Sciatic nerve (tissue), 2 donors: ENCODE measurements at regions not wholly inside any gene's neighbourhood (a gene's known extent, or its start where the extent isn't known, plus 50 kb on each side); places are given as distances from the start of the nearest gene placed in this dataset.

Source experiments
- ATAC-seq: fragments of 200-7000 bp; cut with Tn5 transposase; one replicate; pipeline ENCODE4 v1.9.1; 2020; ENCODE audit warnings: mild to moderate bottlenecking, moderate library complexity
- DNase-seq: peaks from one replicate; pipeline ENCODE4 v3.0.0-alpha.2; 2020; ENCODE audit warnings: low spot score
- intact Hi-C: fragments of 100-400 bp; cut with DNase I; formaldehyde crosslinking; loops from one replicate; pipeline ENCODE4 v1.14.2; 2022
- donor health status: DM: no; HTN: no; CAD: no.
- donor health status: DM: no; HTN: no; CAD: no.

DNA sequence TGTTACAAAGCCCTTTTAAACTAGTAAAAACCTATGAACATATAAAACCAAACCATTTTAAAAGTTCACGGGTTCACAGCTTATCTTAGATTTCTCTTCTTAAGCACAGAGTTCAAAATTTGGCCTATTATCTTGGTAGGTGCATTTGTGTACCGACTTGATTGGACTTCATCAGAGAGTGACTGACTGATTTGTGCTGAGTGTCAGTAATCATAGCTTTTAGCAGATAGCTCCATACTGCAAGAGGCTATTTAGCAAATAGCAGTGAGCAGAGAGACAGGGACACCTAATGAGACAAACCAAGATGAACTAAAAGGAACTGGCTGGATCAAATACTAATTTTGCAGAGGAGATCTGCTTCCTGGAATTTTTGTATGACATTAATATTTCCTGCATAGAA, 274.5 kb downstream of the PRR16 start:
- ATAC-seq = no peak
- DNase-seq = no peak
- intact Hi-C loops = no loop called here

DNA sequence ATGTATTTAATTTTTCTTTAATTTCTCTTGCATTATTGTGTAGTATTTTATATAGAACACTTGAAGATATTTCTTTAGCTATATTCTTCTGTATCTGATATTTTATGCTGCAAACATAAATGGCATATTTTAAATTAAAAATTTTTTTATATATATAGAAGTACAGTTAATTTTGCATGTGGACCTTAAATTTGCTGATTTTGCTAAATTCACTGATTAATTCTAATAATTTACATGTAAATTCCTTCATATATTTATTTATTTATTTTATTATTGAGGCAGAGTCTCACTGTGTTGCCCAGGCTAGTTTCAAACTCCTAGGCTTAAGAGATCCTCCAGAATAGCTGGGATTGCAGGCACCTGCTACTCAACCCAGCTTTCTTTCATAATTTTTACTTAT, 276.9 kb downstream of the PRR16 start:
- DNase-seq (no peak), ATAC-seq (no peak)
- intact Hi-C loops = no loop called here

DNA sequence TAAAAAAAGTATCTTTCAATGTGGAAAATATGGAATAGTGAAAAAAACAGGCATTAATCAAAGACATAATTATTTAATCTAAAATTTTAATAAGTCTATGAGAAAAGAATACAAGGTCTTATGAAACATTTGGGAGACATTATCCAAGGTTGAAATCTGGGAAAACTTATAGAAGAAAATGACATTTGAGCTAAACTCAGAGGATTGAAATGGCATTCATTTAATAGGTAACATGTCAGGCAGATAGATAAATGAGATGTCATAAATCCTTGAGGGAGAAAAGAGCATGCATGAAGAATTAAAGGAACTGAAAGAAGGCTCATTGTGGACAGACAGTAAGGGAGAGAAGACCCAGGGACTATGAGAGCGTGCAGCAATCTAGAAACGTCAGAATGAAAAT, 284.4 kb downstream of the PRR16 start:
- no peak for DNase-seq
- no peak for ATAC-seq
- intact Hi-C loops = no loop called here

DNA sequence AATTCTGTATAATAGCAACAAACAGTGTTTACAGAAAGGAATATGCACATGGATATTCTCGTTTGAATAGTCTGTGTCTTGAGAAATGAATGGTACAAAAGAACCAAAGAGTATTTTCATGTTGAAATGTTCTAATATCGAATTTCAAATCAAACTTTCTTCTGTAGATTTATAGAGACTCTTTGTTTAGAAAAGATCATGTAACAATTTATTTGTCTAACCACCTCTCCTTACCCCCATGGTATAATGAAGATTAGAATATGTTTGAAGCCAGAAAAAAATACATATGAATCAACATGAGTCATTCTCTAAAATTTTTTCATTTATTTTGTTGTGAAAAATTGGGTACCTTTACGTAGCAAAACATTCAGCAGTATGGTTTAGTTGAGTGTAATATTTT, 285.6 kb downstream of the PRR16 start:
- no peak for ATAC-seq
- intact Hi-C loops = no loop called here
- DNase-seq = no peak

DNA sequence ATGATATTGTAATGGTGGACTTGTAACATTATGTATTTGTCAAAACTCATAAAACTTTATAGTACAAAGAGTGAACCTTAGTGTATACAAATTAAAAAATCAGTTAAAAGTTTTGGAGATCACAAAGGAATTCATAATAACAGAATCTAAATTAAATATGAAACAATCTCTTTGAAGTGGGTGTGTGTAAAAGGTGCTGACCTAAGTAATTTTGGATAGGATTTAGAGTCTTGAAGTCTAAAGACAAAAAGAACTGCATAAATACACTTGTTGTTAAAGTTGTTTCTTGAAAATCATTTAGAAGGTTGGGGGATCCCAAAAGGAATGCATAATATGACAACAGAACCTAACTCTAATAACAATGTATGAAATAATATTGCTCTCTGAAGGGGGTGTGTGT, 295.5 kb downstream of the PRR16 start:
- ATAC-seq (no peak), DNase-seq (no peak)
- intact Hi-C loops = no loop called here

DNA sequence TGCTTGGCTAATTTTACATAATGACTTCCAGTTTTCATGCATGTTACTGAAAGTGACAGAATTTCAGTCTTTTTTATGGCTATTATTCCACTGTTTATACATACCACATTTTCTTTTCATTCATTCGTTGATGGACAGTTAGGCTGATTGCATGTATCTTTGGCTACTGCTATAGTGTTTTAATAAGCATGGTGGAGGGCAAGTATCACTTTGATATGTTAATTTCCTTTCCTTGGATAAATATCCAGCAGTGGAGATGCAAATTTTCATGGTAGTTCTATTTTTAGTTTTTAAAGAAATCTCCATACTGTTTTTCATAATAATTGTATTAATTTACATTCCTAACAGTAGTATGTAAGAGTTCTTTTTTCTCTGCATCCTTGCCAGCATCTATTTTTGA, 297.9 kb downstream of the PRR16 start:
- DNase-seq (no peak), ATAC-seq (no peak)
- intact Hi-C loops = no loop called here

DNA sequence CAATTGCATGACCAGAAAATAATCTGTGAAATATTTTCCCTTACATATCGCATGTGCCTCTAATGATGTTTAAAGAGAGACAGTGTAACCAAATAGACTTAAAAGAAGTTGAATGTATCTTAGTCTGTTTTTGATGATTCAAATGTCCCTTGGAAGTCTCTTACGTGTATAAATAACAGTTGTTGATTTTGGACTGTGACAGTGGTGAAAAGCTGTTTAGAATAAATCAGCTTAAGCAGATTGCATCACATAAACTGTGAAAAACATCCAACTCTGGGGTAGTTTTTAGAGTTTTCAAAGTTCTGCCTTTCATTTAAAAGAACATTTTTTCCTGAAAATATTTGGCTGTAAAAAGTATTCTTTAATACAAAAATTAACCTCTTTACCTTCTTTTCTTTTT, 301.1 kb downstream of the PRR16 start:
- intact Hi-C loops = no loop called here
- no peak for DNase-seq
- ATAC-seq = peak; percentile 84

DNA sequence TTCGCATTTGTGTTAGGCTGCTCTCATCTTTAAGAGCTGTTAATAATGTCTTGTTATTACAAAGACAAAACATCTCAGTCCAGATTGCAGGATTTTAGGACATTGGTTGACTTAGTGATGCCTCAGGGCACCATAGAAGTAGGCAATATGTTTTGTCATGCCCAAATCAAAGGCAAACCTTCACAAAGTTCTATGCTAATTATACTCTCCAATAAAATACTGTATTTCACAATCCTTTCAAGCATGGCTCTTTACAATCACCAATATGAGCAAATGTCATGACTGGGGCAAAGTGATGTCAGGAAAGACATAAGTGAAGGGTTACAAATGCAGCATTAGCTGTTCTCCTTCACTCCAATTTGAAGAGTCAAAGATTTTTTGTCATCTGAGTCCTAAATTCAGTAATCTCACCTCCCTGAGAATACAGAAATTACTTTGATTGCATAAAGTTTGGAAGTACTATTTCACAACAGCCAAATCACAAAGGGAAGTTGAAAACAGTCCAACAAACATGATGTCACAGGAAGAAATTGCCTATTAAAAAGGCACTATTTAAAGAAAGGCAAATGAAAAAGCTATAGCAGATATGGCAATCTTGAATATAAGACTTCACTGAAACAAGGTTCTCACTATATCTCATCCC, 303.2 kb downstream of the PRR16 start:
- intact Hi-C loops = no loop called here
- no peak for DNase-seq
- no peak for ATAC-seq

DNA sequence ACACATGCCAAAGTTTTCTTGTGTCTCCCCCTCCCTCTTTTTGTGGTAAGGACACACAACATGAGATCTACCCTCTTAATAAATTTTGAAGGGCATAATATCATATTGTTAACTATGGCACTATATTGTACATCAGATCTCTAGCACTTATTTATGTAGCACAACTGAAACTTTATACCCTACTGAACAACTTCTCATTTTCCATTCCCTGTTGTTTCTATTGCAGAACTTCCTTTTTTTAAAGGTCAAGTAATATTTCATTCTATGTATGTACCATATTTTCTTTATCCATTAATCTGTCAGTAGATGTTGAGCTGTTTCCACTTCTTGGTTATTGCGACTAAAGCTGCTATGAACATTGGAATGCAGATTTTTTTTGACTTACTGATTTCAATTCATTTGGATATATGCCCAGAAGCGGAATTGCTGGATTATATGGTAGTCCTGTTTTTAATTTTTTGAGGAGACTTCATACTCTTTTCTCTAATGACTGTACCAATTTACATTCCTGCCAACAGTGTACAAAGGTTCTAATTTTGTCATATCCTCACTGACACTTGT, 305.3 kb downstream of the PRR16 start:
- ATAC-seq = no peak
- intact Hi-C loops = no loop called here
- no peak for DNase-seq

DNA sequence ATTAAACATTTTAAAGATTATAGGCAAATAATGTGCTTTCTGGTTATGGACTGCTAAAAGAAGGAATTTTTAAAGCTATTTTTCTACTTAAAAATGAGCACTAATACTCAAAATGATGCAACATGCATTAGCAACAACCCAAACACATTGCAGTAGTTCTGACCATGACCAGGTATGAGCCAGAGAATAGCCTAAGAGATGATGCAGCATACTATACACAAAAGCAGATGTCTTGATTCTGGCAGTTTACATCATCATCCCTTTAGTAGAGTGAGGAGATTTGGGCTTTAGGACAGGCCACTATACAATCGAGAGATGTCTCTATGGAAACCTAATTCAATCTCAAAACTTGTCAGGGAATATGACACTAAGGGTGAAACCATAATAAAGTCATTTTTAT, 307.1 kb downstream of the PRR16 start:
- intact Hi-C loops = no loop called here
- no peak for DNase-seq
- ATAC-seq = no peak

DNA sequence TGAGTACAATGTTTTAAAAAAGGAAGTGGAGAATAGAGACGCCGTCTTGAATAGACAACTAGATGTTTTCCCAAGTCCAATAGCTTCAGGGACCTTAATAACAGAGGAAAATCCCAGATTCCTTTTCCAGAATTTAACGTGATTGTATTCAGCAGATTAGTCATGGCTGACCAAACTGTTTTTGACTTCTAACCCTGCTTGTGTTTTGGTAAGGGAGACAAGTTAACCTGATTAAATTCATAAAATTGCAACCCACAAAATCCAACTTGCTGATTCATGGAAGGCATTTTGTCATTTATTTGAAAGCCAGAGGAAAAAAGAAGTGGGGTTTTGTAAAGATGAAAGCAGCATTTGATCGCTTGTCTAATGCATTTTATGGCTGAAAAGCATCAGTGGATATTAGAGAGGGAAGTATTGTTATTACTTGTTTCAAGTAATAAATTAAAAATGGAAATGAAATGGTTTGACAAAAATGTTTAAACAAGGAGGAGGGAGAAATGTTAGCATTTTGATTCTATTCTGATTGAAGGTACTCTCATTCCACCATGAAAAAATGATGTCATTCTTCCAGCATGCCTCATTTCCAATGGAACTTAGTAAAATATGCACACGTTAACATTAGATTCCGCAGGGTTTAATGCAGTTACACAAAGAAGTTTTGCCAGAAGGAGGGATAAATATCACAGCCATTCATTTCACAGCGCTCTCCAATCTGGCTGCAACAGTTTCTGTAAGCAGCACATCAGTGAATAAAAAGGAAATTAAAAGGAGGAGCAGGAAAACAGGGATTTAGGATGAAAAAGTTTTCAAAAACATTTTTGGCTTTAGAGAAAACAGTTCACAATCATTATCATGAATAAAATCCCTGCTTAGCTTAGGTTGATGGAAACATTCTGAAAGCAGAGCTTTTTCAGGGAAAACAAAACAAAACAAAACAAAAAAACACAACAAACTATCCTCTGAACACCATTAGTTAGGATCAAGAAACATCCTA, 314.7 kb downstream of the PRR16 start:
- ATAC-seq (no peak), DNase-seq (no peak)
- intact Hi-C loops = no loop called here

DNA sequence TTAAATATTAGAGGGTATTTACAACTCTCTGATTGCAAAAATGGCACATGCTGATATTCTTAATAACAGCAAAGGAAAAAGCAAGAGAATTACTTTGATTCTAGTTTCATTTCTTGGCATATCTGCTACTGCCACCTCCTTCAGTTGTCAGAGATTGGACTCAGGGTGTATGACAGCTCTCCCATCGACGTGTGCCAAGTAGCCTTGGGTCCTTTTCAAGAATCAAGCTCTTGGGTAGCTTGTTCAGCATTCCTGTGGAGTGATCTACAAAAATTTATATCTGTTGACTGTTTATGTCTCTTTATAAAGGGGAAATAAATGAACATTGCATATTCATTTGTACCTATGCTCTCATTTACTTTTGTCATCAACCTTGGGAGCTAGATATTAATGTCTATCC, 315.6 kb downstream of the PRR16 start:
- ATAC-seq = no peak
- no peak for DNase-seq

DNA sequence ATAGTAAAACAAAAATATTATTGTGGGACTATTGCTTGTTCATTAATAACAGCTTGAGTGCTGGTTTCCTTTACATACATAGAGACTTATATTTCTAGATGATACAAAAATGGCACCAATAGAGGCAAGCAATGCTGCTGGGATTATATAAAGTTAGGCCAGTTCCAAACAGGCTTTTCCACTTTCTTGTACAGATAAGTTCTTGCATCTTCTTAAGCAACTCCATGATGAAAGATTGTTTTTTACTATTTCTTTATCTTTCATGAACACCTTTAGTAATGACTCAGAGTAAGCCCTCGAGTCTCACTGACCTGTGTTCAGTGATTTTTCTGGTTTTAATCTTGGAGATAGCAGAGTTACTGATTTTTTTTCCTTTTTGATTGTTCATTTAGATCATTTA, 324.4 kb downstream of the PRR16 start:
- no peak for ATAC-seq

More for the DNA sequence above, 315.6 kb downstream of the PRR16 start:
- intact Hi-C loops = no loop called here

DNA sequence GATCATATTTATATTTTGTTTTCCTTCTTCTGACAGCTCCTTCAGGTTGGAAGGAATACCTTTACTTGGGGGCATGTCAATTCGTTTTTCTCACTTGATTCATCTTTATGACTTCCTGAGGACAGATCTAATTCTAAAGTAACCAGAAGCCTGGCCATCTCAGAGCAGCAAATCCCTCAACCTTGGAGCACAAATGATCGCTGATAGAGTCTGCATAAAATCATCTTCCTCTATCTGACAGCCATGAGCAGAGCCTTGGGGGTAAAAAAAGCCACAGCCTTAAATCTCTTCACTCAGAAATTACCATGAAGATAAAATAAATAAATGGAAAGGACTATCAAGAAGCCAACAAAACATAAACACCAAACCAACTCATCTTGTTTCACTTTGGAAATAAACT, 325.8 kb downstream of the PRR16 start:
- DNase-seq = no peak
- no peak for ATAC-seq
- intact Hi-C loops = no loop called here

More for the DNA sequence above, 324.4 kb downstream of the PRR16 start:
- no peak for DNase-seq
- intact Hi-C loops = no loop called here

DNA sequence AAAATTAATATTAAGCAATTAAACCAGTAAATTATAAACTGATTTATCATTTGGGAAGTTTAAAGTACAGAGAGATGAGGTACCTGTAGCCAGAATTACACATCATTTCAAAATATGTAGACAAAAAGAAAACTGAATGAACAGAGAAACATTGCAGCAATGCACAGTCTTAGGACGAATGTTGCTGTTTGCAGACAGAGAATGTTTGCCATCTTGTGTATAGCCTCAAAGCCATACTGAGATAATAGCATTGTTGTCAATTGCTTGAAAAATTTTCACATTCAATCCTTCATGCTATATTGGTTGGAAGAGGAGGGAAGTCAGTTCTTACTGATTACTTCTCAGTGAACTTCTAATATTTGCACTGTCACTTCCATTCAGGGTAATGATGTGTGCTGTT, 326.2 kb downstream of the PRR16 start:
- ATAC-seq = no peak
- no peak for DNase-seq
- intact Hi-C loops = no loop called here

DNA sequence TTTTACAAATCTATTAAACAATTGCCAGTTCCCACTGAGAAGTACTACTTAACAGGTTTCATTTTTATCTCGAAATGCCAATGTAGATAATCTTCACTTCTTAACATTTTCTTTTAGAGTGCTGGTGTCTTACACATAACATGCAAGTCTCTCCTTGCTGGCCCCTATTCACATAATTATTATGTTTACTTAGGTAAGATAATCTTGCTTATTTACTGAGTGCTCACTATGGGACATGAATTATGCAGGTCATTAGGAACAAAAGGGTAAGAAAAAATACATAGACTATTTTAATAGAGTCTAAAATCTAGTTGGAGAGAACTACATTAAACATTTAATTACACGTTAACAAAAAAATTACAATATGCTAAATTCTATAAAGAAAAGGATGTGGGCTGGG, 328.4 kb downstream of the PRR16 start:
- no peak for ATAC-seq
- intact Hi-C loops = no loop called here
- no peak for DNase-seq

DNA sequence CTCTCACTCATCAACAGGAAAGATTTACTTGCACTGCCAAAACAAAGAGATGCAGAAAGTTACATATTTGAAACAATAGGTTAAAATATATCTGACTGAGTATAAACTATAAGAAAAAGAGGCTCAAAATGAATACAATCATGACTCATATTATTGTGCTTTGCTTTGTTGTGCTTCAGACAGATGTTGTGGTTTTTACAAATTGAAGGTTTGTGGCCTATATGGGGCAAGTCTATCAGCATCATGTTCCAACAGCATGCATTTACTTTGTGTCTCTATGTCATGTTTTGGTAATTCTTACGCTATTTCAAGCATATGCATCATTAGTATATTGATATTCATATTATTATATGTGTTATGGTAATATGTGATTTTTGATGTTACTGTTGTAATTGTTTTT, 330.0 kb downstream of the PRR16 start:
- no peak for DNase-seq
- intact Hi-C loops = no loop called here
- ATAC-seq = no peak

DNA sequence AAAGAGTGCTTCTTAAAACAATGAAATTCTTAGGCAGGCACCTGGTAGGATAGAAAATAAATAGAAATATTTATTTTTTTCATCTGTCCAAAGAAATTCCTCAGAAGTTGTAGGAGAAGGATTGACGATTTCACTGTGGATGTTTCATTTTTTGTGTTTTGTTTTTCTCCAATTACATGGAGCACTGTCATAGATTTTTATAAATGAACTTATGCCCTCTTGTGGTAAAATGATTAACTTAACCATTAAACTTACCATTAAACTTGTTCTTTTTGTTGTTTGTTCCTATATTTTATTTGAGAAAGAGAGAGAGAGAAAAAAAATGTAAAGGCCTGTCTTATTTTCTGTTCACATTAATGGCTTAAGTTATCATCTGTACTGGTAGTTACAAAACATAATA, 339.2 kb downstream of the PRR16 start:
- ATAC-seq (no peak), DNase-seq (no peak)
- intact Hi-C loops = no loop called here

DNA sequence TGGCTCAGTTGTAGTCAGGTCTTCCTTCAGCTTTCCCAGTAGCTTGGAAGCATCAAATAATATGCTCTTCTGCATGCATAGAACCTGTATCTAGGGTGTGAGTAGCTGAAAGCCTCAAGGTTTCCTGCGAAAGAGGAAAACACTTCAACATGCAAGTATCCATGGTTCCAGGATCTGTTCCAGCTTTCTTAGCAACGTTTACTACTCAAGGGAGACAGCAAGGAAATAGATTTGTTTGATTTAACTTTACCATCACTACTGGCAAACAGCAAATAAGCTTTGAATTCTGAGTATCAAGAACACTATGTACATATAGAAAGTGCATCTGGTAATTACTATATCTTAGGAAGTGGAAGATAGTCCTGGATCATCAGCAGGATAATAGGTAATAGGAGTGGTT, 341.0 kb downstream of the PRR16 start:
- ATAC-seq (no peak), DNase-seq (no peak)
- intact Hi-C loops = no loop called here

DNA sequence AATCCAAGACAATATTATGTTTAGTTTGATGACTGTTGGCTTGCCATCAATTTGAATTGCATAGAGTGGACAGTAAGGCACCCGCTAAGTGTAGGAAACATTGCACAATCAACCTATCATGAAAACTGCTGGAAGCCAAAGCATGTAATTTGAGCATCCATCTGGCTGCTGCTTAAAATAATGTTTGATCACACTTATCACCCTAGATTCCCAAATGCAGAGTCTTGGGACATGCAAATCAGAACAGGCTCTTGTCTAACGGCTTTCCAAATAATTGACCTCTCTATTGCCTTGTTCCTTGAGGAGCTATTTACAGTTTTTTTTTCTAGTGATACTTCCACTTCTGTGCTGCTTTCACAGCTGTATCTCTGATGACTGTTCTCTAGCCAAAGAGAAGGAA, 342.1 kb downstream of the PRR16 start:
- intact Hi-C loops = no loop called here
- ATAC-seq = peak; percentile 74
- DNase-seq = no peak
